Astrocyte (in vitro differentiated cells and primary cell): ENCODE measurements at regions not wholly inside any gene's neighbourhood (a gene's known extent, or its start where the extent isn't known, plus 50 kb on each side); places are given as distances from the start of the nearest gene placed in this dataset.

Experiments used
- DNase-seq: peaks from one replicate; pipeline ENCODE4 v3.0.0-alpha.2; 2010; ENCODE audit warnings: low read depth
- FAIRE-seq: peaks from 2 replicates; lab custom pipeline; 2011; peaks lifted over from hg19 to GRCh38; lab: Jason Lieb, UNC
- H2AFZ ChIP-seq: 2 replicates; pipeline ENCODE4 v1.6.0; 2012; ENCODE audit warnings: low read depth, low read length, inconsistent platforms
- H3K27ac ChIP-seq: 2 replicates; pipeline ENCODE4 v1.5.1; 2011; ENCODE audit warnings: low read depth, low read length, inconsistent platforms
- H3K27me3 ChIP-seq: 2 replicates; pipeline ENCODE4 v1.6.0; 2011; ENCODE audit warnings: low read length, inconsistent platforms; ENCODE audit not compliant: insufficient read depth
- H3K36me3 ChIP-seq: 2 replicates; pipeline ENCODE4 v1.5.1; 2011; ENCODE audit warnings: low read length, inconsistent platforms; ENCODE audit not compliant: insufficient read depth
- H3K4me1 ChIP-seq: 2 replicates; pipeline ENCODE4 v1.5.1; 2011; ENCODE audit warnings: low read length, inconsistent platforms; ENCODE audit not compliant: insufficient read depth
- H3K4me2 ChIP-seq: 2 replicates; pipeline ENCODE4 v1.6.0; 2012; ENCODE audit warnings: low read length, inconsistent platforms
- H3K4me3 ChIP-seq: 2 replicates; pipeline ENCODE4 v1.5.1; 2011; ENCODE audit warnings: low read depth, mild to moderate bottlenecking, low read length, inconsistent platforms; ENCODE audit not compliant: insufficient read depth
- H3K79me2 ChIP-seq: 2 replicates; pipeline ENCODE4 v1.6.0; 2012; ENCODE audit warnings: mild to moderate bottlenecking, low read length, inconsistent platforms; ENCODE audit not compliant: insufficient read depth
- H3K9ac ChIP-seq: 2 replicates; pipeline ENCODE4 v1.6.0; 2012; ENCODE audit warnings: mild to moderate bottlenecking, low read length, inconsistent platforms
- H3K9me3 ChIP-seq: 2 replicates; pipeline ENCODE4 v1.5.1; 2012; ENCODE audit warnings: low read depth, mild to moderate bottlenecking, low read length, inconsistent platforms; ENCODE audit not compliant: insufficient read depth
- H4K20me1 ChIP-seq: 2 replicates; pipeline ENCODE4 v1.6.0; 2012; ENCODE audit warnings: low read length, inconsistent platforms; ENCODE audit not compliant: insufficient read depth
- H3K27ac Mint-ChIP-seq: one replicate; pipeline ENCODE4 v1.8.0; 2021; ENCODE audit warnings: mild to moderate bottlenecking, mixed read lengths; ENCODE audit not compliant: unreplicated experiment
- H3K27me3 Mint-ChIP-seq: one replicate; pipeline ENCODE4 v1.8.0; 2021; ENCODE audit warnings: low read depth, mixed read lengths; ENCODE audit not compliant: unreplicated experiment
- H3K36me3 Mint-ChIP-seq: one replicate; pipeline ENCODE4 v1.8.0; 2021; ENCODE audit warnings: low read depth, mixed read lengths; ENCODE audit not compliant: unreplicated experiment
- H3K4me1 Mint-ChIP-seq: one replicate; pipeline ENCODE4 v1.8.0; 2021; ENCODE audit warnings: low read depth, mixed read lengths; ENCODE audit not compliant: unreplicated experiment
- H3K4me3 Mint-ChIP-seq: one replicate; pipeline ENCODE4 v1.8.0; 2021; ENCODE audit warnings: mild to moderate bottlenecking, moderate library complexity, mixed read lengths; ENCODE audit not compliant: unreplicated experiment
- H3K9me3 Mint-ChIP-seq: one replicate; pipeline ENCODE4 v1.8.0; 2021; ENCODE audit warnings: mild to moderate bottlenecking, mixed read lengths; ENCODE audit not compliant: unreplicated experiment
- EZH2 ChIP-seq: IDR thresholded peaks from 2 replicates; pipeline ENCODE4 v1.6.1; 2012; ENCODE audit warnings: mild to moderate bottlenecking, low read length, inconsistent platforms; ENCODE audit not compliant: insufficient read depth
- TF ChIP-seq, protein P1 (sequence below): IDR thresholded peaks from 2 replicates; pipeline ENCODE4 v1.5.1; 2011; ENCODE audit warnings: low read depth, mild to moderate bottlenecking, inconsistent platforms, low read length, moderate library complexity; ENCODE audit not compliant: insufficient read depth

DNA sequence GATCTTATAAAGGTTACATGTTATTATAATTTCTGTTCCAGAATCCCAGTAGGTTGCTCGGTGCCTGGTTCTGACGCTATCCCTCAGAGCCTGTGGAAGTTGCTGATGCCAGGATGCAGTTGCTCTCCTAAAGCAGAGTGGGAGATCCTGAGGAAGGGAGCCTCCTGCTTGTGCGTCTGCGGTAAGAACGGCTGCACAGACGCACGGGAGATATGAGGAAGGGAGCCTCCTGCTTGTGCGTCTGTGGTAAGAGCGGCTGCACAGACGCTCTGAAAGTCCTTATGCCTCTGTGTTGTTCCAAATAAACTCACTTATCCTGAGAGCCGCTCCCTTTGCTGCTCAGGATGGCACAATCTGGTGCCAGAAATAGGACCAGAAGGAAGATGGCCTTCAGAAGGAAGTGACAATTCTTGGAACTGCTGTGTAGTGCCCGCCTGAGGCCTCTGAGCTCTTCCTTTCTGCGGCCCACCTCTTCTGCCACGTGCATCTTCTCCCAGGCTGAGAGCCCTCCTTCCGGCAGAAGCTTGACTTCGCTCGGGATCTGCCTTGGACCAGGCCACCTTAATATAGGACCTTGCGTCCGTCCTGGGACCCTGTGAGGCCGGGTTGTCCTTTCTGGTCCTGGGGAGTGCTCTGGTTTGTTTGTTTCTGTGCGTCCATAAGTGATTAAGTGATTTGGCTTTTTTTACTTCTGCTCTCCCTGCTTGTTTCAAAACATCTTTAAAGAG, 89.5 kb downstream of the RTP5 start:
- no peak overlapping the region for H3K27ac ChIP-seq
- Mint-ChIP-seq H3K9me3 (peaks cover 5% of the 10 kb centered on the region), H3K36me3 (peaks cover 3% of the 10 kb centered on the region), H3K27ac (no peak overlapping the region), H3K4me1 (peaks cover 2% of the 10 kb centered on the region), H3K27me3 (peaks cover 61% of the 10 kb centered on the region), H3K4me3 (no peak overlapping the region)
- no peaks in the 10 kb centered on the region for H3K79me2 ChIP-seq
- no peak for TF ChIP-seq EZH2
- TF ChIP-seq, protein P1, sequence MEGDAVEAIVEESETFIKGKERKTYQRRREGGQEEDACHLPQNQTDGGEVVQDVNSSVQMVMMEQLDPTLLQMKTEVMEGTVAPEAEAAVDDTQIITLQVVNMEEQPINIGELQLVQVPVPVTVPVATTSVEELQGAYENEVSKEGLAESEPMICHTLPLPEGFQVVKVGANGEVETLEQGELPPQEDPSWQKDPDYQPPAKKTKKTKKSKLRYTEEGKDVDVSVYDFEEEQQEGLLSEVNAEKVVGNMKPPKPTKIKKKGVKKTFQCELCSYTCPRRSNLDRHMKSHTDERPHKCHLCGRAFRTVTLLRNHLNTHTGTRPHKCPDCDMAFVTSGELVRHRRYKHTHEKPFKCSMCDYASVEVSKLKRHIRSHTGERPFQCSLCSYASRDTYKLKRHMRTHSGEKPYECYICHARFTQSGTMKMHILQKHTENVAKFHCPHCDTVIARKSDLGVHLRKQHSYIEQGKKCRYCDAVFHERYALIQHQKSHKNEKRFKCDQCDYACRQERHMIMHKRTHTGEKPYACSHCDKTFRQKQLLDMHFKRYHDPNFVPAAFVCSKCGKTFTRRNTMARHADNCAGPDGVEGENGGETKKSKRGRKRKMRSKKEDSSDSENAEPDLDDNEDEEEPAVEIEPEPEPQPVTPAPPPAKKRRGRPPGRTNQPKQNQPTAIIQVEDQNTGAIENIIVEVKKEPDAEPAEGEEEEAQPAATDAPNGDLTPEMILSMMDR, result no peak
- no peak overlapping the region for H3K4me3 ChIP-seq
- no peak for FAIRE-seq
- no peak overlapping the region for H2AFZ ChIP-seq
- no peaks in the 10 kb centered on the region for H4K20me1 ChIP-seq
- peaks cover 40% of the 10 kb centered on the region for H3K27me3 ChIP-seq
- DNase-seq, result no peak
- no peaks in the 10 kb centered on the region for H3K36me3 ChIP-seq
- no peaks in the 10 kb centered on the region for H3K9me3 ChIP-seq
- H3K4me2 ChIP-seq, result no peak overlapping the region
- H3K4me1 ChIP-seq, result no peaks in the 10 kb centered on the region
- no peak overlapping the region for H3K9ac ChIP-seq

DNA sequence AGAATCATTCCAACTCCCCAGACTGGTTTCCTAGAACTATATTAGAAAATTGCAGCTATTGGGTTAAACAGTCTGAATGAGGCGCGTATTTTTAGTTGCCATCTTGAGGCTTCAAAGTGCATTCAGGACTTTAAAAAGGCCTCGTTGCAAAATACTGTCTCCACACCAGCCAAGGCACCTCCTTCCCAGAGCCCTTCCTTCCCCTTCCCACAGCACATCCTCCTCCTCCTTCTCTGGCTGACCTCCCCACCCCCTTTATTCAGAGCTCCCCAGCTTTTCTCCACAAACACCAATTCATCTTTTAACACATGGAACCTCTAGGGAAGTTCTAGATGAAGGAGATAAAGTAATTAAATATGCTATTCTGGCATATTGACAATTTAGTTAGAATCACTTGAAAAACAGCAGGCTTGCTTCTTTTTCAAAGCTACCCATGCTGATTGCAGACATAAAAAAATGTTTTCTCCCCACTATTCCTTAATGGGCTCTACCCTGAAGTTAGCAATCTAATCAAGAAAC, 90.3 kb downstream of the RTP5 start:
- DNase-seq, result no peak
- no peak for FAIRE-seq
- peaks cover 56% of the 10 kb centered on the region for H3K27me3 Mint-ChIP-seq

More for the DNA sequence above, 90.3 kb downstream of the RTP5 start:
- Histone ChIP-seq H4K20me1 (no peaks in the 10 kb centered on the region), H3K4me1 (no peaks in the 10 kb centered on the region), H3K9me3 (no peaks in the 10 kb centered on the region), H3K27ac (no peak overlapping the region), H3K79me2 (no peaks in the 10 kb centered on the region), H3K27me3 (peaks cover 38% of the 10 kb centered on the region), H3K4me2 (no peak overlapping the region), H2AFZ (no peak overlapping the region), H3K36me3 (no peaks in the 10 kb centered on the region), H3K4me3 (no peak overlapping the region), H3K9ac (no peak overlapping the region)
- Mint-ChIP-seq H3K27ac (no peak overlapping the region), H3K4me3 (no peak overlapping the region), H3K9me3 (peaks cover 5% of the 10 kb centered on the region), H3K36me3 (peaks cover 3% of the 10 kb centered on the region), H3K4me1 (peaks cover 3% of the 10 kb centered on the region)
- no peak for TF ChIP-seq EZH2
- TF ChIP-seq, protein P1, result no peak
